A549 (cell line): ENCODE measurements at regions not wholly inside any gene's neighbourhood (a gene's known extent, or its start where the extent isn't known, plus 50 kb on each side); places are given as distances from the start of the nearest gene placed in this dataset.

Experiments used
- ATAC-seq, 2 experiments: fragments of 200-7000 bp in 1 of 2; fragments of >200 bp in 1 of 2; cut with Nextera tagmentation in 1 of 2; cut with Tn5 transposase in 1 of 2; 3 replicates each; pipeline versions ENCODE4 v1.8.0 to v1.9.1; 2018 to 2020; ENCODE audit warnings: mild to moderate bottlenecking in 1 of 2, moderate library complexity in 1 of 2
- CTCF ChIA-PET: fragments of 300-600 bp; sonication (Branson Sonifier 250); formaldehyde crosslinking; extraction: SDS; loops from one replicate; lab custom pipeline; 2021; ENCODE audit warnings: antibody characterized with exemption, inconsistent platforms; lab: Yijun Ruan, JAX
- POLR2A ChIA-PET: fragments of 350-600 bp; formaldehyde crosslinking; extraction: SDS; loops from one replicate; lab custom pipeline; 2021; ENCODE audit warnings: antibody characterized with exemption, inconsistent platforms; lab: Yijun Ruan, JAX
- DNase-seq, 2 experiments: peaks; one replicate each; pipeline versions ENCODE4 v3.0.0 to v3.0.0-alpha.2; 2011 to 2016; ENCODE audit warnings: low read depth in 1 of 2, low spot score in 1 of 2
- FAIRE-seq: peaks from 2 replicates; lab custom pipeline; 2011; peaks lifted over from hg19 to GRCh38; lab: Jason Lieb, UNC
- H3K27ac ChIP-seq, 2 experiments: fragments of >200 bp; sonication (Bioruptor Twin); formaldehyde crosslinking; 3 replicates each; pipeline ENCODE4 v1.5.1; 2016 to 2017
- H3K4me1 ChIP-seq: fragments of >200 bp; sonication (Bioruptor Twin); formaldehyde crosslinking; 3 replicates; pipeline ENCODE4 v1.6.1; 2016
- H3K4me2 ChIP-seq: fragments of >200 bp; sonication (Bioruptor Twin); formaldehyde crosslinking; 3 replicates; pipeline ENCODE4 v1.6.1; 2016
- H3K4me3 ChIP-seq: fragments of >200 bp; sonication (Bioruptor Twin); formaldehyde crosslinking; 3 replicates; pipeline ENCODE4 v1.5.1; 2016
- H3K9me3 ChIP-seq: fragments of >200 bp; sonication (Bioruptor Twin); formaldehyde crosslinking; 3 replicates; pipeline ENCODE4 v1.6.1; 2016
- BCL3 ChIP-seq: fragments of >200 bp; sonication (Bioruptor Twin); formaldehyde crosslinking; IDR thresholded peaks from 3 replicates; pipeline ENCODE4 v1.6.1; 2016
- EHMT2 ChIP-seq: fragments of 200-600 bp; sonication (generic); IDR thresholded peaks from 2 replicates; pipeline ENCODE4 v1.6.1; 2016; ENCODE audit warnings: antibody characterized with exemption, low read depth, mild to moderate bottlenecking, moderate library complexity
- EP300 ChIP-seq, 2 experiments: fragments of >200 bp; sonication (Bioruptor Twin); formaldehyde crosslinking; IDR thresholded peaks; 2 replicates in 1 of 2; 3 replicates in 1 of 2; pipeline ENCODE4 v1.6.1; 2016 to 2017
- FOSB ChIP-seq: fragments of 250-450 bp; sonication (Bioruptor Pico); IDR thresholded peaks from 2 replicates; pipeline ENCODE4 v1.5.0; 2020; ENCODE audit warnings: mild to moderate bottlenecking, moderate library complexity
- FOXS1 ChIP-seq: fragments of 250-450 bp; sonication (Bioruptor Pico); IDR thresholded peaks from 2 replicates; pipeline ENCODE4 v1.5.0; 2020; ENCODE audit warnings: mild to moderate bottlenecking, moderate library complexity
- HMGXB4 ChIP-seq: fragments of 250-450 bp; sonication (Bioruptor Pico); IDR thresholded peaks from 2 replicates; pipeline ENCODE4 v1.5.0; 2021; ENCODE audit warnings: mild to moderate bottlenecking, moderate library complexity, borderline replicate concordance
- NR3C1 ChIP-seq: fragments of >200 bp; sonication (Bioruptor Twin); formaldehyde crosslinking; IDR thresholded peaks from 3 replicates; pipeline ENCODE4 v1.6.1; 2017
- PBX3 ChIP-seq: IDR thresholded peaks from 2 replicates; pipeline ENCODE4 v1.6.1; 2012
- REST ChIP-seq: fragments of 200-600 bp; sonication (generic); IDR thresholded peaks from 2 replicates; pipeline ENCODE4 v1.6.1; 2016; ENCODE audit warnings: antibody characterized with exemption, mild to moderate bottlenecking, moderate library complexity
- RNF2 ChIP-seq: fragments of 200-600 bp; sonication (generic); IDR thresholded peaks from 2 replicates; pipeline ENCODE4 v1.6.1; 2016; ENCODE audit warnings: low read depth, mild to moderate bottlenecking, antibody characterized with exemption, moderate library complexity, borderline replicate concordance
- SMC3 ChIP-seq: fragments of >200 bp; sonication (Bioruptor Twin); formaldehyde crosslinking; IDR thresholded peaks from 3 replicates; pipeline ENCODE4 v1.6.1; 2018; ENCODE audit warnings: inconsistent platforms
- USF2 ChIP-seq: fragments of 450-650 bp; IDR thresholded peaks from 2 replicates; pipeline ENCODE4 v1.6.1; 2014; ENCODE audit warnings: antibody characterized with exemption
- ZNF302 ChIP-seq: fragments of 250-450 bp; sonication (Bioruptor Pico); IDR thresholded peaks from 2 replicates; pipeline ENCODE4 v1.9.0; 2021; ENCODE audit warnings: inconsistent platforms, mild to moderate bottlenecking, moderate library complexity
- WGBS: methylation state at CpG from one replicate; pipeline ENCODE4 v1.1.6; 2017; ENCODE audit errors: missing lambda C conversion rate; 5-methylcytosine and 5-hydroxymethylcytosine counted together

- no peak for TF ChIP-seq BCL3
- TF ChIP-seq REST, result no peak
Observed at GRCh38 chr9:36770025-36770424, 197.3 kb downstream of the MELK start (continued).

GRCh38 chr9:36772449-36773403 is 200.0 kb downstream of the MELK start:
- no peak overlapping the region for H3K4me2 ChIP-seq
- no peak for DNase-seq
- no peak overlapping the region for H3K4me3 ChIP-seq
- peak; percentile 46 to 66; a peak in 5 of 6 replicates for ATAC-seq
- no peaks in the 10 kb centered on the region for H3K4me1 ChIP-seq
- TF ChIP-seq ZNF302 (CRISPR knock-in tag) (no peak), REST (peak; percentile 66; the same call in 1 of the 2 replicates), SMC3 (no peak), BCL3 (no peak)
- ChIA-PET CTCF (interaction anchor here (0.9 to 1.4 kb wide), 2 partner anchors 26 to 44 kb away, joined by 4 to 6 read pairs; no protein-coding TSS in a partner anchor), POLR2A (no interaction called here)
- peaks cover 4% of the 10 kb centered on the region; the same call in 1 of the 3 replicates for H3K9me3 ChIP-seq
- H3K27ac ChIP-seq, result no peak overlapping the region
- 4% methylated on average over 17 of the region's 18 CpGs for WGBS
- FAIRE-seq, result no peak

- Histone ChIP-seq H3K9me3 (no peaks in the 10 kb centered on the region), H3K4me2 (no peak overlapping the region), H3K4me3 (no peak overlapping the region), H3K4me1 (no peaks in the 10 kb centered on the region), H3K27ac (no peak overlapping the region)
- FAIRE-seq, result no peak
- no peak for ATAC-seq
- CTCF ChIA-PET, result no interaction called here
- TF ChIP-seq RNF2 (no peak), ZNF302 (CRISPR knock-in tag) (no peak), USF2 (no peak), HMGXB4 (no peak), EP300 (IDR thresholded peaks at IDR 0.05) (no peak), NR3C1 (no peak), PBX3 (no peak), EHMT2 (no peak), FOSB (CRISPR knock-in tag) (no peak), FOXS1 (CRISPR knock-in tag) (no peak)
- DNase-seq, result no peak
- WGBS, result 76% methylated on average over 3 of the region's 3 CpGs
- POLR2A ChIA-PET, result no interaction called here
Observed at GRCh38 chr9:36778682-36779081, 206.0 kb downstream of the MELK start.
